ENCODE measurements at regions not wholly inside any gene's neighbourhood (a gene's known extent, or its start where the extent isn't known, plus 50 kb on each side); places are given as distances from the start of the nearest gene placed in this dataset.

DNA sequence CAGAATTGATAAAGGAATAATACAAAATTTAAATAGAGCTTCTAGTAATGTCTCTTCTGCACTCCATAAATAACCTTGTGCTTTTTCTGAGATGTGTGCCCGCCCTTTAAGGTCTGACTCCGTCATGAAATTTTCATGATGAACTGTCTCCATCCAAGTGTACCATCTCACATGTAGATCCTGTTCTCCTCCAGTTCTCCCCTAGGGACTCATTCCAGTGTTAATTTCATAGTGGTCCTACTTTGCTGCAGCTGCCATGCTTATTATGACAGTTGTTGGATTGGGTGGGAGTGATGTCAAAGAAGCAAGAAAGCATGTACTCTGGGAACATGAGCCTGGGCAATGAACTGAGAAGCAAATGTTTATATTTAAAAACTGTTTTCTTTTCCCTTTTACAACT is 442.5 kb upstream of the PDE3A start:
- ATAC-seq (ENCODE audit: low read depth) = no peak
- H3K4me2 ChIP-seq (replicated peaks; ENCODE audit: low read depth, low read length, poor library complexity, severe bottlenecking) = no peak overlapping the region
- TF ChIP-seq, protein P1, sequence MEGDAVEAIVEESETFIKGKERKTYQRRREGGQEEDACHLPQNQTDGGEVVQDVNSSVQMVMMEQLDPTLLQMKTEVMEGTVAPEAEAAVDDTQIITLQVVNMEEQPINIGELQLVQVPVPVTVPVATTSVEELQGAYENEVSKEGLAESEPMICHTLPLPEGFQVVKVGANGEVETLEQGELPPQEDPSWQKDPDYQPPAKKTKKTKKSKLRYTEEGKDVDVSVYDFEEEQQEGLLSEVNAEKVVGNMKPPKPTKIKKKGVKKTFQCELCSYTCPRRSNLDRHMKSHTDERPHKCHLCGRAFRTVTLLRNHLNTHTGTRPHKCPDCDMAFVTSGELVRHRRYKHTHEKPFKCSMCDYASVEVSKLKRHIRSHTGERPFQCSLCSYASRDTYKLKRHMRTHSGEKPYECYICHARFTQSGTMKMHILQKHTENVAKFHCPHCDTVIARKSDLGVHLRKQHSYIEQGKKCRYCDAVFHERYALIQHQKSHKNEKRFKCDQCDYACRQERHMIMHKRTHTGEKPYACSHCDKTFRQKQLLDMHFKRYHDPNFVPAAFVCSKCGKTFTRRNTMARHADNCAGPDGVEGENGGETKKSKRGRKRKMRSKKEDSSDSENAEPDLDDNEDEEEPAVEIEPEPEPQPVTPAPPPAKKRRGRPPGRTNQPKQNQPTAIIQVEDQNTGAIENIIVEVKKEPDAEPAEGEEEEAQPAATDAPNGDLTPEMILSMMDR (IDR thresholded peaks at IDR 0.05) = no peak
- TF ChIP-seq EZH2 (IDR thresholded peaks at IDR 0.05; ENCODE audit: borderline replicate concordance, insufficient read depth, low read depth, low read length, poor library complexity, severe bottlenecking) = no peak
- H3K4me3 ChIP-seq (ENCODE audit: control extremely low read depth in 1 of 5, extremely low read depth in 1 of 5, insufficient read depth in 1 of 5, low read depth in 2 of 5, low read length in 4 of 5) = no peak overlapping the region
- no peak for DNase-seq
- no peaks in the 10 kb centered on the region for H4K20me1 ChIP-seq (ENCODE audit: control insufficient read depth, insufficient read depth, low read length, poor library complexity, severe bottlenecking)
- no peak overlapping the region for H2AFZ ChIP-seq (ENCODE audit: insufficient read depth, low read depth, low read length, poor library complexity, severe bottlenecking)
- H3K36me3 ChIP-seq (replicated peaks in 1 of 2; ENCODE audit: control extremely low read depth in 1 of 2, control insufficient read depth in 1 of 2, extremely low read depth in 1 of 2, insufficient read depth in 2 of 2, low read length in 1 of 2) = no peaks in the 10 kb centered on the region
- no peak overlapping the region for H3K9ac ChIP-seq (ENCODE audit: low read length)
- Mint-ChIP-seq H3K4me3 (no peak overlapping the region), H3K27me3 (no peaks in the 10 kb centered on the region), H3K9me3 (ENCODE audit: insufficient read depth) (peaks cover 2% of the 10 kb centered on the region), H3K4me1 (no peaks in the 10 kb centered on the region), H3K27ac (no peak overlapping the region)
- no peaks in the 10 kb centered on the region for H3K9me3 ChIP-seq (ENCODE audit: control extremely low read depth in 1 of 3, control insufficient read depth in 2 of 3, insufficient read depth in 1 of 3, low read length in 2 of 3)
- H3K27ac ChIP-seq (ENCODE audit: low read length in 2 of 2) = no peak overlapping the region
- intact Hi-C loops (cut with micrococcal nuclease) = no loop called here
- H3K4me1 ChIP-seq (ENCODE audit: control insufficient read depth in 2 of 2, insufficient read depth in 2 of 2, low read length in 2 of 2) = no peaks in the 10 kb centered on the region
- no peaks in the 10 kb centered on the region for H3K27me3 ChIP-seq (replicated peaks in 1 of 4; ENCODE audit: control extremely low read depth in 1 of 4, control insufficient read depth in 3 of 4, insufficient read depth in 4 of 4, low read length in 3 of 4)
- WGBS (ENCODE audit: insufficient coverage) = 100% methylated on average over 2 of the region's 2 CpGs
- ChIA-PET POLR2A (no interaction called here), CTCF (no interaction called here)
- no peaks in the 10 kb centered on the region for H3K79me2 ChIP-seq (ENCODE audit: control insufficient read depth, insufficient read depth, low read length)

DNA sequence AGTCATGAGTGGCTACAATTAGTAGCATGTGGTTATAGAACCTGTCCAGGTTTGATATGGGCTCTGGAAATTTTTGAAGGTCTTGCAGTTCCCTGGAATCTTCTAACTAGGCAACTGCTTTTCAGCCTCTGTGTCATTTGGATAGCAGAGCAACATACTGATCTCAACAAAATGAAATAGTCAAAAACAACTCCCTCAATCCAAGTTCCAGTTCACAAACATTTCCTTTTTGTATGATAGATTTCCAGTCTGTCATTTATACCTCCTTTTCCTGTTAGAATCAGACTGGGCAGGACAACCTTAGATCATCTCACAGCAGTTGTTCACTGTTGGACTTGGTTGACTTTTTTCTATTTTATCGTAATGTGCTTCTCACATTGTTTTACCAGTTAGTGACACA is 442.1 kb upstream of the PDE3A start:
- WGBS (ENCODE audit: insufficient coverage) = no CpG with 5 or more reads among the region's 1 CpG
- Histone ChIP-seq H3K27ac (ENCODE audit: low read length in 2 of 2) (no peak overlapping the region), H3K79me2 (ENCODE audit: control insufficient read depth, insufficient read depth, low read length) (no peaks in the 10 kb centered on the region), H3K4me3 (ENCODE audit: control extremely low read depth in 1 of 5, extremely low read depth in 1 of 5, insufficient read depth in 1 of 5, low read depth in 2 of 5, low read length in 4 of 5) (no peak overlapping the region), H3K4me2 (replicated peaks; ENCODE audit: low read depth, low read length, poor library complexity, severe bottlenecking) (no peak overlapping the region), H4K20me1 (ENCODE audit: control insufficient read depth, insufficient read depth, low read length, poor library complexity, severe bottlenecking) (no peaks in the 10 kb centered on the region), H3K9ac (ENCODE audit: low read length) (no peak overlapping the region), H3K4me1 (ENCODE audit: control insufficient read depth in 2 of 2, insufficient read depth in 2 of 2, low read length in 2 of 2) (no peaks in the 10 kb centered on the region), H2AFZ (ENCODE audit: insufficient read depth, low read depth, low read length, poor library complexity, severe bottlenecking) (no peak overlapping the region), H3K9me3 (ENCODE audit: control extremely low read depth in 1 of 3, control insufficient read depth in 2 of 3, insufficient read depth in 1 of 3, low read length in 2 of 3) (no peaks in the 10 kb centered on the region), H3K27me3 (replicated peaks in 1 of 4; ENCODE audit: control extremely low read depth in 1 of 4, control insufficient read depth in 3 of 4, insufficient read depth in 4 of 4, low read length in 3 of 4) (no peaks in the 10 kb centered on the region), H3K36me3 (replicated peaks in 1 of 2; ENCODE audit: control extremely low read depth in 1 of 2, control insufficient read depth in 1 of 2, extremely low read depth in 1 of 2, insufficient read depth in 2 of 2, low read length in 1 of 2) (no peaks in the 10 kb centered on the region)
- intact Hi-C loops (cut with micrococcal nuclease) = no loop called here
- ChIA-PET CTCF (no interaction called here), POLR2A (no interaction called here)
- peaks cover 2% of the 10 kb centered on the region for H3K9me3 Mint-ChIP-seq (ENCODE audit: insufficient read depth)
- H3K4me3 Mint-ChIP-seq = no peak overlapping the region
- H3K27ac Mint-ChIP-seq = no peak overlapping the region
- no peaks in the 10 kb centered on the region for H3K4me1 Mint-ChIP-seq
- TF ChIP-seq EZH2 (IDR thresholded peaks at IDR 0.05; ENCODE audit: borderline replicate concordance, insufficient read depth, low read depth, low read length, poor library complexity, severe bottlenecking) = no peak
- TF ChIP-seq, protein P1 (IDR thresholded peaks at IDR 0.05) = no peak
- DNase-seq (no peak), ATAC-seq (ENCODE audit: low read depth) (no peak)
- H3K27me3 Mint-ChIP-seq = no peaks in the 10 kb centered on the region

All from B cell (primary cell).